GM21528 (cell line): ENCODE measurements at regions not wholly inside any gene's neighbourhood (a gene's known extent, or its start where the extent isn't known, plus 50 kb on each side); places are given as distances from the start of the nearest gene placed in this dataset.

ENCODE experiments used
- ATAC-seq: cut with Tn5 transposase; IDR thresholded peaks from one replicate; pipeline ENCODE4 v1.9.1; 2021; ENCODE audit warnings: mild to moderate bottlenecking, moderate library complexity; ENCODE audit not compliant: unreplicated experiment, low FRiP score

DNA sequence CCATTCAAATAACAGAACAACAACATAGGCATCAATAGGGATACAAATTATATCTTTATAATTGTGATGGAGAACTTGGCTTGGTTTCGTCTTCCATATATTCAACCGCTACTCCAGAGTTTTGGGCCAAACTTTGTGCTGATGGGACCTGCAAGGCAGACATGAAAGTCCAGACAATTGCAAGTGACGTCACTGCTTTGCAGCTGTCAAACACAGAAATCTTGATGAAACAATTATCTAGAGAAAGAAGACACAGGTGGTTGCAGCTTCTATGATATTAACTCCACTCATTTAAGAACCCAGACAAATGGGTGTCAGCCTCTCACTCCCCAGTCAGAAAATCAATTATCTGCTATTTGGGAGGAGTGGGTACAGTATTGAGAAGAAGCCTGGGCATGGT, 390.6 kb downstream of the NUF2 start:
- ATAC-seq = no peak

DNA sequence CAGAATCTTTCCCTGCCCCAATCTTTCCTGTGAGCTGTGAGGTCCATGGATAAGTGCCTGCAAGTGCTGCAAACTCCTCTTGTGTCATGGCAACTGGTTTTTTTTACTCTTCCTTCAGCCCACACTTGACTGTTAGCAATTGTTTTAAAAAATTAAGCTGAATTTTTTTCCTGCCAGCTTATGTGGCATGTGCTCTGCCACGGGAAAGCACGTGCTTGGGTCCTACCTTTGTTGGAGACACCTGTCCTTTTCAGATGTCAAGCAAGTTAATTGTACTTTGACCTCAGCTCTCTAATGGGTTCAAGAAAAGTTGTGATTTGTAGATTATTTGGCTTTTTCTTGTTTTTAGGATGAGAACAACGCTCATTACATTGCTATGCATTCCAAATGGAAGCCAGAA, 398.5 kb downstream of the NUF2 start:
- ATAC-seq = no peak

- no peak for ATAC-seq
Observed at GRCh38 chr1:163725551-163725950, 403.8 kb downstream of the NUF2 start.

GRCh38 chr1:163730411-163730821, 408.7 kb downstream of the NUF2 start:
- no peak for ATAC-seq

DNA sequence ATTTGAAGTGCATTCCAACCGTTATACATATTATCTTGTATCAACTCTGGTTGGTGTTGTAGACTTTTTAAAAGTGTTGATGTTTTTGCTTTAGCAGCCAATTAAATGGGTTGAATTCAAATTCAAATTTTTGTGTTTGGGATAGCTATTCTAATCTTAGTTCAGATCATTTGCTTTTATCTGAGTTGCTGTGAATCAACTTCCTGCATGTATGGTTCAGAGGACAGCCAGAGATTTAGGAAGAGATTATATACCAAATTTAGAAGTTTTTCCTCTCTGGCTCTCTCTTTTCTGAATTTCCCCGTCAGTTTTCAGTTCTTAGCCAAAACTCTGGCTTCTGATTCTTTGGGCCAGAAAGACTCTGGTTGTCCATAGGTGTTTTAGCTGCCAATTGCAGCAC, 415.5 kb downstream of the NUF2 start:
- ATAC-seq = no peak

- no peak for ATAC-seq
Observed at GRCh38 chr1:163744301-163744887, 422.6 kb downstream of the NUF2 start.

GRCh38 chr1:163745204-163745603, 423.4 kb downstream of the NUF2 start:
- no peak for ATAC-seq

- ATAC-seq = no peak
Observed at GRCh38 chr1:163747261-163747660, 425.5 kb downstream of the NUF2 start.

DNA sequence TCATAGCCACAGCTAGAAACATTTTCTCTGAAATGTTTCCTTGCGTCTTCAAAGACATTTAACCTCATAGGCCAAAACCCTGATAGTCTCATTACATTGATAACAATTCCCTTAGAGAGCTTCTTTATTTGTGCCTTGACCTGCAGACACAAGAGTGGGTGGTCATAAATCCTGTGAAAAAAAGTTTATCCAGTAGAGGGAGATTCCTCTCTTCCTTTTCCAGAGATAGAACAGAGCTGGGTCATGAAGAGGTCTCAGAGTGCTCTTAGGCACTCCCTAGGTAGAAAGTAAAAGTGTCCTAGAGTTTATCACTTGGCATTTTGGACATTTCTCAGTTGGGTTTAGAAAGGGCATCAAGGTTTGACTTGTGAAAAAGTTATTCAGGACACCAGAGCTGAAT, 426.1 kb downstream of the NUF2 start:
- ATAC-seq = no peak

GRCh38 chr1:163758977-163759670, 437.4 kb downstream of the NUF2 start:
- ATAC-seq = no peak

DNA sequence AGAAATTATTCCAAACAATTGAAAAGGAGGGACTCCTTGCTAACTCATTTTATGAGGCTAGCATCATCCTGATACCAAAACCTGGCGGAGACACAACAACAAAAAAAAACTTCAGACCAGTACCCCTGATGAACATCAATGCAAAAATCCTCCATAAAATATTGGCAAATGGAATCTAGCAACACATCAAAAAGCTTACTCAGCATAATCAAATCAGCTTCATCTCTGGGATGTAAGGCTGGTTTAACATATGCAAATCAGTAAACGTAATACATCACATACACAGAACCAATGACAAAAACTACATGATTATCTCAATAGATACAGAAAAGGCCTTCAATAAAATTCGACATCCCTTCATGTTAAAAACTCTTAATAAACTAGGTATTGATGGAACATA, 440.1 kb downstream of the NUF2 start:
- no peak for ATAC-seq

GRCh38 chr1:163766257-163766918, 444.6 kb downstream of the NUF2 start:
- no peak for ATAC-seq

DNA sequence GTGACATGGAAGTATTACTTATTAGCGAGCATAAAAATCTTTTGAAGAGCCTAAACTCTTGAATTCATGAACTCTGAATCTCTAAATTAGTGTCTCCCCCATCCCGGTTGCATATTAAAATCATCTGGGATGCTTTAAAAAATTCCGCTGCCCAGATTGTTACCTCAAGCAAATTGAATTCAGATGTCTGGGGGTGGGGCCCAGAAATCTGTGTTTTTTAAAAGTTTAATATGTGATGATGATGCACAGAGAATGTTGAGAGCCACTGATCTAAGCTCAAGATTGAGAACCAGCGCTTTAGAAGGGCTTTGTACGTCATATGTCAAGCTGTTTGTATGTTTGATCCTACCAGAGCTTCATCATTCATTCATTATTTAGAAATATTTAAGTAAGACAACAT, 446.8 kb downstream of the NUF2 start:
- ATAC-seq = no peak

- ATAC-seq = no peak
Observed at GRCh38 chr1:163770265-163770664, 448.5 kb downstream of the NUF2 start.

DNA sequence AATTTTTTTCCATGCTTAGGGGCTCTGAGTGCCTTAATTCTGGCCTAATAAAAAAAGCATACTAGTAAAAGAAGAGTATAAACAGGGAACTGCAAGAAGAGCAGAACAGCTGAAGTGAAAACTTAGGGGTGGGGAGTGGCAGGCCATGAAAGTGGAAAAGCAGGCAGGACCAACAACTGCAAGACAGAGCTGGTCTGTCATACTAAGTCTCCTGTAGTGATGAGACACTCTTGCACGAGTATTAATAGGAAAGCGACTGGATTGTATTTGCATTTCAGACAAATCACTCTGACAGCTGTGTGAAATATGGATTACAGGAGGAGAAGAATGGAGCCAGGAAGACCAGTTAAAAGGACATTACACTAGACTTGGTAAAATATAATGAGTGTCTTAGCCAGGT, 449.9 kb downstream of the NUF2 start:
- no peak for ATAC-seq

DNA sequence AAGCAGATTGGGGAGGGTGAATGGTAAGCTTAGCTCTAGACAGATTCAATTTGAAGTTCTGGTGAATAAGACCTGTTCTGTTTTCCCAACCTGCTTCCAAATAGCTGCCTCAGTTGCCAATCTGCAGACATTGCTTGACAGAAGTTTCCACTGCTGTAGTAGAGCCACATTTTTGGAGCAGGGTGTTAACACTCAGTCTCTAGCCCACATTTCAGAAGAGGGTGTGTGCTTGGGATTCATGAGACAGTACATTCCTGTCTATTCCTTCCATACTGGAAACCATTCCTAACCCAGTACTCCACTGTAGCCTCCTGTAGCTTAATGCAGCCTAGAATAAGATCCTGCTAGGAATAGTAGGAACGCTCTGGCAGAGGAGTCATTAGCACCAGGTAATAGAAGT, 450.5 kb downstream of the NUF2 start:
- ATAC-seq = no peak

DNA sequence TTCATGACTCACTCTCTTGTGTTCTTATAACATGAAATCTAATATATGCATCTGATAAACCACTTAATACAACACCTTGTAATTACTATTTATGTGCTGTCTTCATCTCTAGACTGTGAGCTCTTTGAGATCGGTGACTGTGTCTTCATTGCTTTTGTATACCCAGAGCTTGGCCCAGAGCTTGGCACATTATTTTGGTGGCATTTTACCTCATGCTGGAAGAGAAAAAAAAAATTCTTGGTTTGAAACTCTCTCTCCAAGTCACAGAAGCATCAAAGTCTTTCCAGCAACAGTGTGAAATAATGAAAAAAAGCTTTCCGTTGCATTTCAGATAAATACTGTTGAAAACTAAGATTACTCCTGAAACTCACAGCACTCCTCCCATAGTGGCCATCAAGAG, 451.6 kb downstream of the NUF2 start:
- no peak for ATAC-seq

- ATAC-seq = no peak
Observed at GRCh38 chr1:163774401-163774945, 452.7 kb downstream of the NUF2 start.

DNA sequence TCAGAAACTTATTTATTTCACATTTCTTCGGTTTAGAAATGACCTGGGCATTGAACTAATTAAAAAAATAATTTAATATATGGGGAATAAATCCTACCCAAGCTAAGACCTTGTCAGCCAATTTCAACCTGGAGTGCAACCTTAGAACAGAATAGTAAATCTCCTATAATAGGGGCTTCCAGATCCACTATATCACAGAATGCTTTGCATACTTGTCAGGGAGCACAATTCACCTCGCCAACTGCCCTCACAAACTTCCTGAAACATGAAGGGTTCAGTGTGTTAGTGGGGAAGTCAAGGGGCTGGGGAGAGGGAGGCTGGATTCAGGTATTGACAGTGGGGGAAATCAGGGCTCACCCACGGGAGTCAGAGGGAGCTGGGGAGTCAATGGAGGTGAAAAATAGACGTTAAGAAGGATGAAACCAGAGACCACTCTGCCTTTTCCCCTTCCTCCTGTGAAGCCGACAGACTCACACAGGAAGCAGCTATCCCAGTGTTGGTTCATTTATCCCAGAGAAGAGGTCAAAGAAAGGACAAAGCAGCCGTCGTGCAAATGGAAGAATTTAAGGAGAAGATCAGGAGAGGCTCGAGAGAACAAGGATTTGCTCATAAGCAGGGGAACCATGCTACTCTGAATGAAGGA, 453.3 kb downstream of the NUF2 start:
- no peak for ATAC-seq

DNA sequence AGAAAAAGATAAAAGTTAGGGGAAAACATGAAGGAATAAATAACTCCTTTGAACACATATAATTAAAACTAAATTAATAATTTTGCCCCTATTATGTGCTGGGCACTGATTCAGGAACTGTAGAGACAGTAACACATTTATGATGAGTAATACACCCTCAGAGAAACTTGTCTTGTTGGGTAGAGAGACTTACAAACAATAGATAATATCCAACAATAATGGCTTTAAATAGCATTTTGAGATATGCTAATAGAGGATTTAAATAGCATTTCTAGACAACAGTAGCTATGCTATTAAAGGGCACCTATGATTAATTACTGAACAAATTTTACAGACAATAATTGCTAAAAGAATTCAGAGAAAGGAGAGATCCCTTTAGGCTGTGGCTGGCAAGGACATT, 455.5 kb downstream of the NUF2 start:
- ATAC-seq = no peak

- no peak for ATAC-seq
Observed at GRCh38 chr1:163781146-163781545, 459.4 kb downstream of the NUF2 start.
